ENCODE measurements at regions not wholly inside any gene's neighbourhood (a gene's known extent, or its start where the extent isn't known, plus 50 kb on each side); places are given as distances from the start of the nearest gene placed in this dataset.

- ATAC-seq = no peak
Measured at GRCh38 chr21:27839512-27840115, 872.7 kb upstream of the ADAMTS5 start.

GRCh38 chr21:27838573-27838972, 871.7 kb upstream of the ADAMTS5 start:
- no peak for ATAC-seq

GRCh38 chr21:27837936-27838335, 871.0 kb upstream of the ADAMTS5 start:
- no peak for ATAC-seq

- no peak for ATAC-seq
Measured at GRCh38 chr21:27833298-27833697, 866.4 kb upstream of the ADAMTS5 start.

- ATAC-seq = no peak
Measured at GRCh38 chr21:27831816-27832569, 865.1 kb upstream of the ADAMTS5 start.

- ATAC-seq = no peak
Measured at GRCh38 chr21:27831177-27831576, 864.3 kb upstream of the ADAMTS5 start.

GRCh38 chr21:27827972-27828371, 861.1 kb upstream of the ADAMTS5 start:
- peak; percentile 70 for ATAC-seq

GRCh38 chr21:27825035-27825434, 858.1 kb upstream of the ADAMTS5 start:
- ATAC-seq = no peak

GRCh38 chr21:27823652-27824201, 856.8 kb upstream of the ADAMTS5 start:
- ATAC-seq = no peak

GRCh38 chr21:27820342-27820741, 853.5 kb upstream of the ADAMTS5 start:
- no peak for ATAC-seq

- no peak for ATAC-seq
Measured at GRCh38 chr21:27819299-27819698, 852.4 kb upstream of the ADAMTS5 start.

- ATAC-seq = no peak
Measured at GRCh38 chr21:27818847-27819246, 852.0 kb upstream of the ADAMTS5 start.

GRCh38 chr21:27817902-27818623, 851.2 kb upstream of the ADAMTS5 start:
- ATAC-seq = no peak

- ATAC-seq = peak; percentile 13
Measured at GRCh38 chr21:27817074-27817473, 850.2 kb upstream of the ADAMTS5 start.

GRCh38 chr21:27816301-27816700, 849.4 kb upstream of the ADAMTS5 start:
- ATAC-seq = no peak

GRCh38 chr21:27814226-27814625, 847.3 kb upstream of the ADAMTS5 start:
- ATAC-seq = no peak

GRCh38 chr21:27813750-27814149, 846.9 kb upstream of the ADAMTS5 start:
- ATAC-seq = no peak

- no peak for ATAC-seq
Measured at GRCh38 chr21:27813344-27813743, 846.5 kb upstream of the ADAMTS5 start.

GRCh38 chr21:27812279-27812678, 845.4 kb upstream of the ADAMTS5 start:
- ATAC-seq = no peak

- ATAC-seq = no peak
Measured at GRCh38 chr21:27808923-27809322, 842.0 kb upstream of the ADAMTS5 start.

GRCh38 chr21:27807596-27807995, 840.7 kb upstream of the ADAMTS5 start:
- ATAC-seq = no peak

GRCh38 chr21:27806281-27806680, 839.4 kb upstream of the ADAMTS5 start:
- ATAC-seq = no peak

- ATAC-seq = no peak
Measured at GRCh38 chr21:27805696-27806095, 838.8 kb upstream of the ADAMTS5 start.

- no peak for ATAC-seq
Measured at GRCh38 chr21:27804515-27804914, 837.6 kb upstream of the ADAMTS5 start.

Measured in esophagus mucosa (tissue), 1 donor.